NCI-H2081 treated with DMSO at 0.1 percent for 48 hours (cell line): ENCODE measurements at regions not wholly inside any gene's neighbourhood (a gene's known extent, or its start where the extent isn't known, plus 50 kb on each side); places are given as distances from the start of the nearest gene placed in this dataset.

ENCODE experiments used
- DNase-seq: peaks from one replicate; lab custom pipeline; 2025; lab: John Stamatoyannopoulos, UW

GRCh38 chr18:56083523-56084287 lies 495.7 kb upstream of the TCF4 start:
- no peak for DNase-seq

- DNase-seq, result no peak
Observed at GRCh38 chr18:56083097-56083521, 495.1 kb upstream of the TCF4 start.

- DNase-seq, result no peak
Observed at GRCh38 chr18:56076723-56077122, 488.7 kb upstream of the TCF4 start.

- no peak for DNase-seq
Observed at GRCh38 chr18:56068701-56069100, 480.7 kb upstream of the TCF4 start.

GRCh38 chr18:56067969-56068671 lies 480.1 kb upstream of the TCF4 start:
- DNase-seq, result no peak

- no peak for DNase-seq
Observed at GRCh38 chr18:56067214-56067894, 479.4 kb upstream of the TCF4 start.

- no peak for DNase-seq
Observed at GRCh38 chr18:56066524-56067213, 478.7 kb upstream of the TCF4 start.

GRCh38 chr18:56065086-56065485 lies 477.1 kb upstream of the TCF4 start:
- no peak for DNase-seq

- no peak for DNase-seq
Observed at GRCh38 chr18:56062931-56063330, 474.9 kb upstream of the TCF4 start.

- DNase-seq, result no peak
Observed at GRCh38 chr18:56060967-56061541, 473.1 kb upstream of the TCF4 start.

GRCh38 chr18:56052202-56052601 lies 464.2 kb upstream of the TCF4 start:
- no peak for DNase-seq

- no peak for DNase-seq
Observed at GRCh38 chr18:56044239-56044638, 456.2 kb upstream of the TCF4 start.

GRCh38 chr18:56043641-56044061 lies 455.7 kb upstream of the TCF4 start:
- DNase-seq, result no peak

GRCh38 chr18:56042915-56043536 lies 455.0 kb upstream of the TCF4 start:
- DNase-seq, result no peak

GRCh38 chr18:56038171-56039030 lies 450.4 kb upstream of the TCF4 start:
- DNase-seq, result no peak

- no peak for DNase-seq
Observed at GRCh38 chr18:56036741-56037140, 448.7 kb upstream of the TCF4 start.

- no peak for DNase-seq
Observed at GRCh38 chr18:56035546-56035945, 447.6 kb upstream of the TCF4 start.

- no peak for DNase-seq
Observed at GRCh38 chr18:56034949-56035348, 447.0 kb upstream of the TCF4 start.

GRCh38 chr18:56030060-56030459 lies 442.1 kb upstream of the TCF4 start:
- no peak for DNase-seq

- no peak for DNase-seq
Observed at GRCh38 chr18:56028514-56028913, 440.5 kb upstream of the TCF4 start.

GRCh38 chr18:56026509-56026908 lies 438.5 kb upstream of the TCF4 start:
- no peak for DNase-seq
